GM12875 (cell line): ENCODE measurements at regions not wholly inside any gene's neighbourhood (a gene's known extent, or its start where the extent isn't known, plus 50 kb on each side); places are given as distances from the start of the nearest gene placed in this dataset.

ENCODE experiments used
- H3K4me3 ChIP-seq: one replicate; pipeline ENCODE4 v1.5.1; 2011; ENCODE audit warnings: low read depth, low read length, control low read depth
- TF ChIP-seq, protein P1 (sequence below): IDR thresholded peaks from 2 replicates; pipeline ENCODE4 v1.5.1; 2011; ENCODE audit warnings: low read depth, mild to moderate bottlenecking, control low read depth, inconsistent platforms, low read length, moderate library complexity, borderline replicate concordance; ENCODE audit not compliant: insufficient read depth

DNA sequence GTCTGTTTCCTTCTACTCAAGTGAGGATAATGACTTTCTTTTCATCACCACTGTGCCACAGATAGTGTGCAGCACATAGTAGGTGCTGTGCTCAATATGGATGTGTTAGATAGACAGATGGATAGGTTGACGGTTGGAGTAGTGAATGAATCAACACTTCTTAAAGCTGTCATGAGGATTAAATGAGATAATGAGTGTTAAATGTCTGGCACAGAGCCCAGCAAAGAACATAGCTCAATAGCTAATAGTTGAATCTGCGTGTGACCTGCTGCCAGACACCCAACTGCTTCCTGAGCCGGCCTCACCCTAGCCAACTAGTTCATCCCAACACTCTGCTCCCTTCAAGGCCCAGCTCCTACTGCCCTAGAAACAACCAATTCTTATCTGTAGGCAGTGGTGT lies 67.7 kb upstream of the PJA1 start:
- TF ChIP-seq, protein P1, sequence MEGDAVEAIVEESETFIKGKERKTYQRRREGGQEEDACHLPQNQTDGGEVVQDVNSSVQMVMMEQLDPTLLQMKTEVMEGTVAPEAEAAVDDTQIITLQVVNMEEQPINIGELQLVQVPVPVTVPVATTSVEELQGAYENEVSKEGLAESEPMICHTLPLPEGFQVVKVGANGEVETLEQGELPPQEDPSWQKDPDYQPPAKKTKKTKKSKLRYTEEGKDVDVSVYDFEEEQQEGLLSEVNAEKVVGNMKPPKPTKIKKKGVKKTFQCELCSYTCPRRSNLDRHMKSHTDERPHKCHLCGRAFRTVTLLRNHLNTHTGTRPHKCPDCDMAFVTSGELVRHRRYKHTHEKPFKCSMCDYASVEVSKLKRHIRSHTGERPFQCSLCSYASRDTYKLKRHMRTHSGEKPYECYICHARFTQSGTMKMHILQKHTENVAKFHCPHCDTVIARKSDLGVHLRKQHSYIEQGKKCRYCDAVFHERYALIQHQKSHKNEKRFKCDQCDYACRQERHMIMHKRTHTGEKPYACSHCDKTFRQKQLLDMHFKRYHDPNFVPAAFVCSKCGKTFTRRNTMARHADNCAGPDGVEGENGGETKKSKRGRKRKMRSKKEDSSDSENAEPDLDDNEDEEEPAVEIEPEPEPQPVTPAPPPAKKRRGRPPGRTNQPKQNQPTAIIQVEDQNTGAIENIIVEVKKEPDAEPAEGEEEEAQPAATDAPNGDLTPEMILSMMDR = no peak
- no peak overlapping the region for H3K4me3 ChIP-seq

DNA sequence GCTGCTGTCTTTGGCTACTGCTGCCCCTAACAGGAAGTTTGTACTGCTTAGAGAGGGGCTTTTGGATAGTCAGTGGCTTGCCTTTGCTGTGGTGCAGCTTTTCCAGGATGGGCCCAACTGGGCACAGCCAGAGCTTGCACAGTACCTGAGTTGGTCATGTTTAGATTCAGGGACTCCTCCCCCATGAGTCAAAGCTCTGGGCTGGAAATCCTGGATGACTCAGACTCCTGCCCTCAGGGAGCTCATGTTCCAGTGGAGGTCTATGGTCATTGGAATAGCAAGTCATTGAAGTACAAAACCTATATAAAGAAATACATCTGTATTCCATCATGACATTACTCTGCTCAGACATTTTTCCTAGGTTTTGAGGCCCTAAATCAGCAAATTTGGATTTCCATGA lies 66.7 kb upstream of the PJA1 start:
- H3K4me3 ChIP-seq = no peak overlapping the region
- TF ChIP-seq, protein P1 = no peak

DNA sequence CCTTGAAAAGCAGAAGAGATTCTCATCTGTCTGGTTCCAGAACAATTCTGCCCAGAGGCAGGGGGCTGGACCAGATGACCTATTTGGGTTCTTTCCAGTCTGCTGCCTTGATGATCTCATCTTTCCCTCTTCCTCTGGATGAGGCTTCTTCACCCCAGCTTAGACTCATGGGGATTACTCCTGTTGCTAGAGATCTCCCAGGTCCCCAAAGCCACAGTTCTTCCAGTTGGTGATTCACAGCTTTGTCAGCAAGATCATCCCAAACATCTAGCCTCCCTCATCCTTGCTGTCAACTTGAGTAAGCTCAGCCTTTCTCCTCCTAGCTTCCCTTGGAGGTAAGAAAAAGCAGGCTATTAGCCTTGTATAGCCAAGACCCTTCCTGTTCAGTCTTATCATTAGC lies 64.2 kb upstream of the PJA1 start:
- TF ChIP-seq, protein P1 = no peak
- H3K4me3 ChIP-seq = no peak overlapping the region

DNA sequence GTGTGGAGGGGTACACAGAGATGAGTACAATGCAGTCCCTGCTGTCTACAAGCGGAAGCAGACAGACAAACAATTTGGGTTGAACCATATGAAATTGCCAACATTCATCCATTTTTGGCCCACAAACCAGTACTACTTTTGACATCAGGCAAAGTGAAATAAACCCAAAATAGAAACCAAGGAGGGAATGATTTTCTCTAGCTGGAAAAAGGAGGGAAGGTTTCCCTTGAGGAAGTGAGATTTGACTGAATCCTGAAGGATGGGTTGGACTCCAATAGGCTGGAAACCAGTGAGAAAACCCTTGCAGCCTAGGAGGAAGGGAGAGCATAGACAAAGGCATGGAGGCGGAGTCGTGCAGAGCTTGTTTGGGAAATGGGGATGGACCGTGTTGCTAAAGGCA lies 63.5 kb upstream of the PJA1 start:
- TF ChIP-seq, protein P1 = no peak
- no peak overlapping the region for H3K4me3 ChIP-seq

DNA sequence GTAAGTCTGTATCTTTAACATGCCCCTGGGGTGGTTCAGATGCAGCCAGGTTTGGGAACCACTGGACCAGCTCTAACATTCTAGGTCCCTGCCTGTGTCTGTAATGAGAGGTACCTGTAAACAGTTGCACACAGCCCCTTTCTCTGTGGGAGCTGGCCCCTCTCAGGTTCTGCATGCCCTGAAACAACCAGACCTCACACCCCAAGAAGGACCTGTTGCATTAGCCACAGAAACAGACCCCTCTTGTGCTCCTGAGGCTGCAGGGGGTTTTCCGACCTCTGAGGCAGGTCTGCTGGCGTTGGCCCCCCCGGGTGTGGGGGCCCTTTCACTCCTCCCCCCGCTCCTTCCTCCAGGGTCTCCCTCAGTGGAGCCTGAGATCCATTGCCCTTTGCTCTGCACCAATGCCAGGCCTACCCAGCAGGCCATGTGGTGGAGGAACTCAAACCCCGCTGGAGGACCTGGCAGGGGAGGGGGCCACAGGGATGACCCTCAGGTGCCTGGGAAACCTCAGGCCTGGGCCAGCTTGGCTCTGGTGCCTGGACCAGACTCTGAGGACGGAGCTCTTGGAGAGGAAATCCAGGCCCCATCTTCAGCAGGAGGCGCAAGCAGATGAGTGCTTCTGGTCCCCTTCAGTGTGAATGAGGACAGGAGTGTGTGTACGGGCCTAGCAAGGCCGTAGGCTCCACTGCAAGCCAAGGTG lies 61.4 kb upstream of the PJA1 start:
- TF ChIP-seq, protein P1 = no peak
- H3K4me3 ChIP-seq = no peak overlapping the region

DNA sequence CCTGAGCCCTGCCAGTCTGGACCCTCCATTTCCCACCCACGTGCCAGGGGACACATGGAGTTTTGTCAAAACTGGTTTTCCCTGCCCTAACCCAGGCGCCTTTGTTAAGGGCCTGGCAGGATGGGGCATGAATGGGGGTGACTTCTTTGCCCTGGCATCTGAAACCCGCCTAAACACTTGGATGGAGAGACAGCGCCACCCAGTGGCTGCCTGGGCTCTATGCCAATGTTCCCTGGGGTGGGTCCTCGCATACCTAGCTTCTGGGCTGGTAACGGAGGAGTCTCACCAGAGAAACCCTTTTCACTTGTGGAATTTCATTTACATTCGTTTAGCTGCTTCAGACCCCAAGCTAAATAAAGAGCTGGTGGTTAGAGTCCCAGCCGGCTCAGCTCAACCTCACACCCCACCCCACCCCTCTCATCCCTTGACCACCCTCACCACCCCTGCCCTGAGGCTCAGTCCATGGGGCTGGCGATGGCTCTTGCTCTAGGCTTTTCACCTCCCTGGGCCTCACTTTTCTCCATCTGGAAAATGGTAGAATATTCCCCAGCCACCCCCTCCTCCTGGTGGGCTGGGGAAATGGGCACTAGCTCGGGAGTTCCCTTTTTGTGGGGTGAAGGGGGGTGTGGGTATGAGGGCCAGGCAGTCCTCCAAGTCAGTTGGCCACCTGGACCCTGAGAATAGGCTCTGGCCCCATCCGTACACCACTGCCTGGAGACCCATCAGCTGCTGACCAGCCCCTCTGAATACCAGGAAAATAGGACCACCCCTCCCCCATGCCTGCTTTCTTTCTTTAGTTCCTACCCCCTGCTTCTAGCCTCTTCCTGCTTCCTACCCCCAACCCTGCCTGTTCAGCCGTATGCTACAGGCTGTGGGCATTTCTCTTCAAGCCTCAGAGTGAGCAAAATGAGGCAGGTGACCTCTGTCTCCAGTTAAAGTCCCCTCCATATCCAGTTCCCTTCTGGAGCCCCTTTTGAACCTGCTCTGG lies 57.1 kb upstream of the PJA1 start:
- no peak overlapping the region for H3K4me3 ChIP-seq
- TF ChIP-seq, protein P1 = peak; percentile 67
